ENCODE measurements at regions not wholly inside any gene's neighbourhood (a gene's known extent, or its start where the extent isn't known, plus 50 kb on each side); places are given as distances from the start of the nearest gene placed in this dataset.

DNA sequence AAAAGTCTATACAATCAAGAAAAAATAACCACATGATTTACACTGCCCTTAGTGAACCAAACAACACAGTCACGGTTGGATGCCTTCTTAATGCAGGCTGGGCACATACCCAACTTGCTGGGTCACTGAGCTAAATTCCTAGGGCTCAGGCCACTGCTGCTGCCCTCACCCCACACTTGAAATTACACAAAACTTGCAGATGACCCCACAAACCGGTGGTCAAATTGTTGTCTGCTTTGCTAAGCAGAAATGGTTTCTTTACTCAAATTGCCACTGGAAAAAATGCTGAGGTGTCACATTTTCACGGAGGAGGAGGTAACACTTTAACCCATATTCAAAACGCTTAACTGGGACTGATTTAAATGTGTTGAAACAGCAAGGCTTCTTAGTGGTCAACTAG, 62.4 kb downstream of the HMHB1 start:
- Histone ChIP-seq H3K27me3 (replicated peaks; ENCODE audit: insufficient read depth, low read depth, low read length, poor library complexity) (peaks cover 4% of the 10 kb centered on the region), H3K27ac (ENCODE audit: low read depth, low read length, poor library complexity, severe bottlenecking) (no peak overlapping the region), H3K4me3 (ENCODE audit: low read depth, low read length, poor library complexity, severe bottlenecking) (no peak overlapping the region), H3K9me3 (ENCODE audit: low read depth, low read length, poor library complexity, severe bottlenecking) (no peaks in the 10 kb centered on the region), H3K4me1 (ENCODE audit: insufficient read depth, low read length, poor library complexity, severe bottlenecking) (no peaks in the 10 kb centered on the region), H3K36me3 (ENCODE audit: insufficient read depth, low read length, poor library complexity, severe bottlenecking) (no peaks in the 10 kb centered on the region)
- no TSS peak for BruUV-seq (replicated peaks)
- intact Hi-C loops (cut with micrococcal nuclease; ENCODE audit: unreplicated experiment) = no loop called here
- DNase-seq (ENCODE audit: low spot score) = no peak
- ChIA-PET CTCF (no interaction called here), POLR2A (ENCODE audit: low non-redundant PET) (no interaction called here)
- TF ChIP-seq, protein P1, sequence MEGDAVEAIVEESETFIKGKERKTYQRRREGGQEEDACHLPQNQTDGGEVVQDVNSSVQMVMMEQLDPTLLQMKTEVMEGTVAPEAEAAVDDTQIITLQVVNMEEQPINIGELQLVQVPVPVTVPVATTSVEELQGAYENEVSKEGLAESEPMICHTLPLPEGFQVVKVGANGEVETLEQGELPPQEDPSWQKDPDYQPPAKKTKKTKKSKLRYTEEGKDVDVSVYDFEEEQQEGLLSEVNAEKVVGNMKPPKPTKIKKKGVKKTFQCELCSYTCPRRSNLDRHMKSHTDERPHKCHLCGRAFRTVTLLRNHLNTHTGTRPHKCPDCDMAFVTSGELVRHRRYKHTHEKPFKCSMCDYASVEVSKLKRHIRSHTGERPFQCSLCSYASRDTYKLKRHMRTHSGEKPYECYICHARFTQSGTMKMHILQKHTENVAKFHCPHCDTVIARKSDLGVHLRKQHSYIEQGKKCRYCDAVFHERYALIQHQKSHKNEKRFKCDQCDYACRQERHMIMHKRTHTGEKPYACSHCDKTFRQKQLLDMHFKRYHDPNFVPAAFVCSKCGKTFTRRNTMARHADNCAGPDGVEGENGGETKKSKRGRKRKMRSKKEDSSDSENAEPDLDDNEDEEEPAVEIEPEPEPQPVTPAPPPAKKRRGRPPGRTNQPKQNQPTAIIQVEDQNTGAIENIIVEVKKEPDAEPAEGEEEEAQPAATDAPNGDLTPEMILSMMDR (conservative IDR thresholded peaks at IDR 0.05; ENCODE audit: low read depth, low read length) = no peak
- no peak for TF ChIP-seq EZH2 (IDR thresholded peaks at IDR 0.05; ENCODE audit: borderline replicate concordance, low read depth, low read length, poor library complexity, severe bottlenecking)

DNA sequence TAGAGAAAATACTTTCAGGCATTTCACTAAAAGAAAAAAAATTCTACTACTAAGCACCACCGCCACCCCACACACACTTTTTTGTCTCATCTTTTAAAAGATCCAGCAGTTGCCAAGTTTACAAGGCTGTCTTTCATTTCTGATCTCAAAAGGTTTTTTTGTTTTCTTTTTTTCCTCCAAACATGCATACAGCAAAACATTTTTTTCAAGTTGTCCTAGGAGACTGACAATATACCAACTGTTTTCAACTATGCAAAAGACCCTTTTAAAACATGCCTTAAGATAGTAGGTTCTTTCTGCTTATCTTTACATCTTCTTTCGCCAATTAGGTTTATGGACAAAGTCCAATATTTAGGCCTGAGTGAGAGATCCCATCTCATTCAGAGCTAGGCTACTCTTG, 65.2 kb downstream of the HMHB1 start:
- no TSS peak for BruUV-seq (replicated peaks)
- H3K27me3 ChIP-seq (replicated peaks; ENCODE audit: insufficient read depth, low read depth, low read length, poor library complexity) = no peaks in the 10 kb centered on the region
- no peak overlapping the region for H3K4me3 ChIP-seq (ENCODE audit: low read depth, low read length, poor library complexity, severe bottlenecking)
- no peaks in the 10 kb centered on the region for H3K36me3 ChIP-seq (ENCODE audit: insufficient read depth, low read length, poor library complexity, severe bottlenecking)
- CTCF ChIA-PET = no interaction called here
- no peak for TF ChIP-seq EZH2 (IDR thresholded peaks at IDR 0.05; ENCODE audit: borderline replicate concordance, low read depth, low read length, poor library complexity, severe bottlenecking)
- TF ChIP-seq, protein P1 (conservative IDR thresholded peaks at IDR 0.05; ENCODE audit: low read depth, low read length) = no peak
- no peak overlapping the region for H3K27ac ChIP-seq (ENCODE audit: low read depth, low read length, poor library complexity, severe bottlenecking)
- POLR2A ChIA-PET (ENCODE audit: low non-redundant PET) = no interaction called here
- DNase-seq (ENCODE audit: low spot score) = no peak
- H3K9me3 ChIP-seq (ENCODE audit: low read depth, low read length, poor library complexity, severe bottlenecking) = no peaks in the 10 kb centered on the region
- H3K4me1 ChIP-seq (ENCODE audit: insufficient read depth, low read length, poor library complexity, severe bottlenecking) = no peaks in the 10 kb centered on the region
- intact Hi-C loops (cut with micrococcal nuclease; ENCODE audit: unreplicated experiment) = no loop called here

DNA sequence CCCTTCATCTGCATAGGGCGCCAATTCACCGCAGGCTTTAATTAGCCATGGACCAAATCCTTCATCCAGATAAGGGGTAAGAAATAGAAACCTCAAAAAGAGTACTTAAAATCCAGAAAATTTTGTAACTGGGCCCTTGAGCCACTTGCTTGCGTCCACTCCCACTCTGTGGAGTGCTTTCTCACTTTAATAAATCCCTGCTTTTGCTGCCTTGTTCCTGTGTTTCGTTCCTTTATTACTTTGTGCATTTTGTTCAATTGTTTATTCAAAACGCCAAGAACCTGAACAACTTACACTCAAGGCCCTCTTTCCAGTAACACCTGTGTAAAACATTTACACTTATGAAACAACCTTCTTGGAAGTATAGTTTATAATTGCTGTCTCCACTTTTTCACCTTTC, 66.5 kb downstream of the HMHB1 start:
- CTCF ChIA-PET = no interaction called here
- no peaks in the 10 kb centered on the region for H3K9me3 ChIP-seq (ENCODE audit: low read depth, low read length, poor library complexity, severe bottlenecking)
- H3K27ac ChIP-seq (ENCODE audit: low read depth, low read length, poor library complexity, severe bottlenecking) = no peak overlapping the region
- no peaks in the 10 kb centered on the region for H3K36me3 ChIP-seq (ENCODE audit: insufficient read depth, low read length, poor library complexity, severe bottlenecking)
- no peaks in the 10 kb centered on the region for H3K27me3 ChIP-seq (replicated peaks; ENCODE audit: insufficient read depth, low read depth, low read length, poor library complexity)
- no peak overlapping the region for H3K4me3 ChIP-seq (ENCODE audit: low read depth, low read length, poor library complexity, severe bottlenecking)
- intact Hi-C loops (cut with micrococcal nuclease; ENCODE audit: unreplicated experiment) = no loop called here
- POLR2A ChIA-PET (ENCODE audit: low non-redundant PET) = no interaction called here
- BruUV-seq (replicated peaks) = no TSS peak
- H3K4me1 ChIP-seq (ENCODE audit: insufficient read depth, low read length, poor library complexity, severe bottlenecking) = no peaks in the 10 kb centered on the region
- no peak for TF ChIP-seq EZH2 (IDR thresholded peaks at IDR 0.05; ENCODE audit: borderline replicate concordance, low read depth, low read length, poor library complexity, severe bottlenecking)
- TF ChIP-seq, protein P1 (conservative IDR thresholded peaks at IDR 0.05; ENCODE audit: low read depth, low read length) = no peak
- DNase-seq (ENCODE audit: low spot score) = no peak
